ENCODE measurements at regions not wholly inside any gene's neighbourhood (a gene's known extent, or its start where the extent isn't known, plus 50 kb on each side); places are given as distances from the start of the nearest gene placed in this dataset.

- H3K27ac ChIP-seq (ENCODE audit: control insufficient read depth, insufficient read depth, low read length): no peak overlapping the region
- no peak overlapping the region for H3K4me3 ChIP-seq (ENCODE audit: control insufficient read depth in 2 of 3, extremely low read depth in 1 of 3, insufficient read depth in 2 of 3, low read depth in 1 of 3, low read length in 3 of 3)
- no peaks in the 10 kb centered on the region for H3K9me1 ChIP-seq (ENCODE audit: control insufficient read depth, extremely low read depth, insufficient read depth, low read length)
- no peaks in the 10 kb centered on the region for H3K36me3 ChIP-seq (ENCODE audit: control insufficient read depth in 2 of 2, extremely low read depth in 1 of 2, insufficient read depth in 2 of 2, low read length in 2 of 2)
- no peaks in the 10 kb centered on the region for H3K27me3 ChIP-seq (ENCODE audit: control insufficient read depth, extremely low read depth, insufficient read depth, low read length)
- no peaks in the 10 kb centered on the region for H3K79me2 ChIP-seq (ENCODE audit: control insufficient read depth, insufficient read depth, low read length)
- peaks cover 9% of the 10 kb centered on the region for H3K4me1 ChIP-seq (ENCODE audit: control insufficient read depth, extremely low read depth, insufficient read depth, low read length)
- H4K20me1 ChIP-seq (ENCODE audit: control insufficient read depth, extremely low read depth, insufficient read depth, low read length): no peaks in the 10 kb centered on the region
- no peak overlapping the region for H3K4me2 ChIP-seq (ENCODE audit: control insufficient read depth, extremely low read depth, insufficient read depth, low read depth, low read length)
- TF ChIP-seq CTCF (optimal IDR thresholded peaks at IDR 0.05 in 1 of 3, IDR thresholded peaks at IDR 0.05 in 1 of 3, conservative IDR thresholded peaks at IDR 0.05 in 1 of 3; ENCODE audit: extremely low read depth in 1 of 3, insufficient read depth in 2 of 3, low read length in 3 of 3): no peak
- TF ChIP-seq EZH2 (IDR thresholded peaks at IDR 0.05; ENCODE audit: low read length): no peak
- dilution Hi-C loops (cut with MboI; ENCODE audit: extremely low pct_ligation_motif_present, low sequenced_read_pairs): no loop called here
- H3K9me3 ChIP-seq (ENCODE audit: control insufficient read depth, low read depth, low read length): no peaks in the 10 kb centered on the region
- FAIRE-seq (no peak), DNase-seq (ENCODE audit: low read depth, low spot score) (no peak)
- no peak overlapping the region for H3K9ac ChIP-seq (ENCODE audit: control insufficient read depth, extremely low read depth, insufficient read depth, low read length)
- H2AFZ ChIP-seq (ENCODE audit: control insufficient read depth, low read length): no peak overlapping the region
Measured at GRCh38 chr5:36360307-36360706, 58.6 kb upstream of the RANBP3L start.

GRCh38 chr5:36363101-36363500 is 61.4 kb upstream of the RANBP3L start:
- Histone ChIP-seq H3K4me1 (ENCODE audit: control insufficient read depth, extremely low read depth, insufficient read depth, low read length) (peaks cover 9% of the 10 kb centered on the region), H4K20me1 (ENCODE audit: control insufficient read depth, extremely low read depth, insufficient read depth, low read length) (no peaks in the 10 kb centered on the region), H3K79me2 (ENCODE audit: control insufficient read depth, insufficient read depth, low read length) (no peaks in the 10 kb centered on the region), H3K36me3 (ENCODE audit: control insufficient read depth in 2 of 2, extremely low read depth in 1 of 2, insufficient read depth in 2 of 2, low read length in 2 of 2) (no peaks in the 10 kb centered on the region), H3K27me3 (ENCODE audit: control insufficient read depth, extremely low read depth, insufficient read depth, low read length) (no peaks in the 10 kb centered on the region), H2AFZ (ENCODE audit: control insufficient read depth, low read length) (no peak overlapping the region), H3K9me1 (ENCODE audit: control insufficient read depth, extremely low read depth, insufficient read depth, low read length) (no peaks in the 10 kb centered on the region), H3K27ac (ENCODE audit: control insufficient read depth, insufficient read depth, low read length) (no peak overlapping the region), H3K9ac (ENCODE audit: control insufficient read depth, extremely low read depth, insufficient read depth, low read length) (no peak overlapping the region), H3K9me3 (ENCODE audit: control insufficient read depth, low read depth, low read length) (no peaks in the 10 kb centered on the region), H3K4me3 (ENCODE audit: control insufficient read depth in 2 of 3, extremely low read depth in 1 of 3, insufficient read depth in 2 of 3, low read depth in 1 of 3, low read length in 3 of 3) (no peak overlapping the region), H3K4me2 (ENCODE audit: control insufficient read depth, extremely low read depth, insufficient read depth, low read depth, low read length) (no peak overlapping the region)
- FAIRE-seq (peak; percentile 85), DNase-seq (ENCODE audit: low read depth, low spot score) (peak; percentile 78)
- dilution Hi-C loops (cut with MboI; ENCODE audit: extremely low pct_ligation_motif_present, low sequenced_read_pairs): no loop called here
- no peak for TF ChIP-seq EZH2 (IDR thresholded peaks at IDR 0.05; ENCODE audit: low read length)
- peak; percentile 28 to 48 (median 47) for TF ChIP-seq CTCF (optimal IDR thresholded peaks at IDR 0.05 in 1 of 3, IDR thresholded peaks at IDR 0.05 in 1 of 3, conservative IDR thresholded peaks at IDR 0.05 in 1 of 3; ENCODE audit: extremely low read depth in 1 of 3, insufficient read depth in 2 of 3, low read length in 3 of 3)

Data from keratinocyte (primary cell).